ENCODE measurements at regions not wholly inside any gene's neighbourhood (a gene's known extent, or its start where the extent isn't known, plus 50 kb on each side); places are given as distances from the start of the nearest gene placed in this dataset.
A peak's percentile ranks its signal among the peaks of the same experiment; 100 is the strongest.

- H3K9me3 Mint-ChIP-seq: no peaks in the 10 kb centered on the region
- peak; percentile 47 for DNase-seq
- intact Hi-C loops (cut with micrococcal nuclease): no loop called here
- H3K36me3 Mint-ChIP-seq (ENCODE audit: low read depth): no peaks in the 10 kb centered on the region
- peaks cover 9% of the 10 kb centered on the region for H3K27me3 Mint-ChIP-seq
- H3K4me3 Mint-ChIP-seq: no peak overlapping the region
- no peak overlapping the region for H3K27ac Mint-ChIP-seq
- H3K4me1 Mint-ChIP-seq: peaks cover 11% of the 10 kb centered on the region
Observed at GRCh38 chr14:62081012-62081612, 318.9 kb downstream of the SNAPC1 start.

GRCh38 chr14:62081951-62082350 lies 319.7 kb downstream of the SNAPC1 start:
- DNase-seq: no peak
- no peak overlapping the region for H3K27ac Mint-ChIP-seq
- H3K36me3 Mint-ChIP-seq (ENCODE audit: low read depth): no peaks in the 10 kb centered on the region

GRCh38 chr14:62082779-62083178 lies 320.6 kb downstream of the SNAPC1 start:
- Mint-ChIP-seq H3K27me3 (peaks cover 9% of the 10 kb centered on the region), H3K27ac (no peak overlapping the region), H3K9me3 (no peaks in the 10 kb centered on the region), H3K4me3 (no peak overlapping the region), H3K36me3 (ENCODE audit: low read depth) (no peaks in the 10 kb centered on the region), H3K4me1 (peaks cover 4% of the 10 kb centered on the region)
- DNase-seq: no peak
- intact Hi-C loops (cut with micrococcal nuclease): no loop called here

More at GRCh38 chr14:62081951-62082350, 319.7 kb downstream of the SNAPC1 start:
- Mint-ChIP-seq H3K4me1 (peaks cover 11% of the 10 kb centered on the region), H3K27me3 (peaks cover 9% of the 10 kb centered on the region), H3K9me3 (no peaks in the 10 kb centered on the region), H3K4me3 (no peak overlapping the region)
- intact Hi-C loops (cut with micrococcal nuclease): no loop called here

GRCh38 chr14:62084020-62084419 lies 321.8 kb downstream of the SNAPC1 start:
- H3K27me3 Mint-ChIP-seq: peaks cover 9% of the 10 kb centered on the region
- H3K9me3 Mint-ChIP-seq: no peaks in the 10 kb centered on the region
- no peaks in the 10 kb centered on the region for H3K36me3 Mint-ChIP-seq (ENCODE audit: low read depth)
- H3K27ac Mint-ChIP-seq: no peak overlapping the region
- peaks cover 3% of the 10 kb centered on the region for H3K4me1 Mint-ChIP-seq
- peak; percentile 28 for DNase-seq
- H3K4me3 Mint-ChIP-seq: no peak overlapping the region
- intact Hi-C loops (cut with micrococcal nuclease): no loop called here

- Mint-ChIP-seq H3K27me3 (peaks cover 8% of the 10 kb centered on the region), H3K27ac (no peak overlapping the region), H3K36me3 (ENCODE audit: low read depth) (no peaks in the 10 kb centered on the region), H3K9me3 (no peaks in the 10 kb centered on the region), H3K4me3 (no peak overlapping the region), H3K4me1 (no peaks in the 10 kb centered on the region)
- intact Hi-C loops (cut with micrococcal nuclease): no loop called here
- no peak for DNase-seq
Observed at GRCh38 chr14:62087191-62087590, 325.0 kb downstream of the SNAPC1 start.

GRCh38 chr14:62093736-62094135 lies 331.5 kb downstream of the SNAPC1 start:
- no peaks in the 10 kb centered on the region for H3K4me1 Mint-ChIP-seq
- no peak for DNase-seq
- H3K27ac Mint-ChIP-seq: no peak overlapping the region
- intact Hi-C loops (cut with micrococcal nuclease): no loop called here
- H3K36me3 Mint-ChIP-seq (ENCODE audit: low read depth): no peaks in the 10 kb centered on the region
- no peak overlapping the region for H3K4me3 Mint-ChIP-seq
- no peaks in the 10 kb centered on the region for H3K9me3 Mint-ChIP-seq
- H3K27me3 Mint-ChIP-seq: peaks cover 18% of the 10 kb centered on the region

- Mint-ChIP-seq H3K36me3 (ENCODE audit: low read depth) (no peaks in the 10 kb centered on the region), H3K9me3 (no peaks in the 10 kb centered on the region), H3K4me1 (no peaks in the 10 kb centered on the region), H3K27me3 (peaks cover 28% of the 10 kb centered on the region), H3K4me3 (no peak overlapping the region), H3K27ac (no peak overlapping the region)
- DNase-seq: no peak
- intact Hi-C loops (cut with micrococcal nuclease): no loop called here
Observed at GRCh38 chr14:62097072-62097471, 334.9 kb downstream of the SNAPC1 start.

GRCh38 chr14:62097824-62098223 lies 335.6 kb downstream of the SNAPC1 start:
- Mint-ChIP-seq H3K9me3 (no peaks in the 10 kb centered on the region), H3K36me3 (ENCODE audit: low read depth) (no peaks in the 10 kb centered on the region), H3K27ac (no peak overlapping the region), H3K4me3 (no peak overlapping the region), H3K27me3 (peaks cover 26% of the 10 kb centered on the region), H3K4me1 (no peaks in the 10 kb centered on the region)
- intact Hi-C loops (cut with micrococcal nuclease): no loop called here
- DNase-seq: no peak

GRCh38 chr14:62098357-62098756 lies 336.1 kb downstream of the SNAPC1 start:
- DNase-seq: no peak
- intact Hi-C loops (cut with micrococcal nuclease): no loop called here
- Mint-ChIP-seq H3K36me3 (ENCODE audit: low read depth) (no peaks in the 10 kb centered on the region), H3K9me3 (no peaks in the 10 kb centered on the region), H3K4me3 (no peak overlapping the region), H3K4me1 (no peaks in the 10 kb centered on the region), H3K27me3 (peaks cover 29% of the 10 kb centered on the region), H3K27ac (no peak overlapping the region)

- no peaks in the 10 kb centered on the region for H3K36me3 Mint-ChIP-seq (ENCODE audit: low read depth)
- no peaks in the 10 kb centered on the region for H3K9me3 Mint-ChIP-seq
- intact Hi-C loops (cut with micrococcal nuclease): no loop called here
- no peaks in the 10 kb centered on the region for H3K4me1 Mint-ChIP-seq
- no peak overlapping the region for H3K27ac Mint-ChIP-seq
- H3K4me3 Mint-ChIP-seq: no peak overlapping the region
- no peak for DNase-seq
- peaks cover 30% of the 10 kb centered on the region for H3K27me3 Mint-ChIP-seq
Observed at GRCh38 chr14:62099091-62099490, 336.9 kb downstream of the SNAPC1 start.

- Mint-ChIP-seq H3K9me3 (no peaks in the 10 kb centered on the region), H3K4me3 (no peak overlapping the region), H3K27ac (no peak overlapping the region), H3K4me1 (no peaks in the 10 kb centered on the region), H3K27me3 (peaks cover 24% of the 10 kb centered on the region), H3K36me3 (ENCODE audit: low read depth) (no peaks in the 10 kb centered on the region)
- DNase-seq: no peak
- intact Hi-C loops (cut with micrococcal nuclease): no loop called here
Observed at GRCh38 chr14:62101189-62101588, 339.0 kb downstream of the SNAPC1 start.

- no peaks in the 10 kb centered on the region for H3K4me1 Mint-ChIP-seq
- no peak overlapping the region for H3K4me3 Mint-ChIP-seq
- intact Hi-C loops (cut with micrococcal nuclease): no loop called here
- no peaks in the 10 kb centered on the region for H3K9me3 Mint-ChIP-seq
- no peaks in the 10 kb centered on the region for H3K36me3 Mint-ChIP-seq (ENCODE audit: low read depth)
- peaks cover 24% of the 10 kb centered on the region for H3K27me3 Mint-ChIP-seq
- no peak for DNase-seq
- H3K27ac Mint-ChIP-seq: no peak overlapping the region
Observed at GRCh38 chr14:62101673-62102348, 339.6 kb downstream of the SNAPC1 start.

- no peak overlapping the region for H3K27ac Mint-ChIP-seq
- DNase-seq: no peak
- H3K9me3 Mint-ChIP-seq: no peaks in the 10 kb centered on the region
- intact Hi-C loops (cut with micrococcal nuclease): no loop called here
- no peaks in the 10 kb centered on the region for H3K36me3 Mint-ChIP-seq (ENCODE audit: low read depth)
- no peaks in the 10 kb centered on the region for H3K4me1 Mint-ChIP-seq
- no peak overlapping the region for H3K4me3 Mint-ChIP-seq
- peaks cover 24% of the 10 kb centered on the region for H3K27me3 Mint-ChIP-seq
Observed at GRCh38 chr14:62102349-62102725, 340.1 kb downstream of the SNAPC1 start.

GRCh38 chr14:62103464-62103863 lies 341.2 kb downstream of the SNAPC1 start:
- H3K9me3 Mint-ChIP-seq: no peaks in the 10 kb centered on the region
- no peaks in the 10 kb centered on the region for H3K36me3 Mint-ChIP-seq (ENCODE audit: low read depth)
- no peak for DNase-seq

GRCh38 chr14:62110941-62111340 lies 348.7 kb downstream of the SNAPC1 start:
- Mint-ChIP-seq H3K9me3 (no peaks in the 10 kb centered on the region), H3K27ac (no peak overlapping the region), H3K4me1 (no peaks in the 10 kb centered on the region), H3K4me3 (no peak overlapping the region), H3K27me3 (peaks cover 62% of the 10 kb centered on the region), H3K36me3 (ENCODE audit: low read depth) (no peaks in the 10 kb centered on the region)
- intact Hi-C loops (cut with micrococcal nuclease): no loop called here
- no peak for DNase-seq

More at GRCh38 chr14:62103464-62103863, 341.2 kb downstream of the SNAPC1 start:
- H3K4me3 Mint-ChIP-seq: no peak overlapping the region
- H3K27ac Mint-ChIP-seq: no peak overlapping the region
- intact Hi-C loops (cut with micrococcal nuclease): no loop called here
- peaks cover 27% of the 10 kb centered on the region for H3K27me3 Mint-ChIP-seq
- H3K4me1 Mint-ChIP-seq: no peaks in the 10 kb centered on the region
